Caco-2 (cell line): ENCODE measurements at regions not wholly inside any gene's neighbourhood (a gene's known extent, or its start where the extent isn't known, plus 50 kb on each side); places are given as distances from the start of the nearest gene placed in this dataset.

Experiments used
- BruUV-seq: library from RNA; stranded (reverse); fragments of 400-500 nt; replicated peaks from 2 replicates; lab custom pipeline; 2021; lab: Mats Ljungman, UMichigan
- CTCF ChIA-PET: fragments of 300-600 bp; sonication (Branson Sonifier 250); formaldehyde crosslinking; loops from one replicate; lab custom pipeline; 2022; ENCODE audit warnings: antibody characterized with exemption; lab: Charles Lee
- POLR2A ChIA-PET: fragments of 300-600 bp; sonication (Branson Sonifier 250); formaldehyde crosslinking; loops from one replicate; lab custom pipeline; 2022; ENCODE audit warnings: antibody characterized with exemption; lab: Charles Lee
- DNase-seq, 2 experiments: peaks; one replicate each; pipeline versions ENCODE4 v3.0.0 to v3.0.0-alpha.2; 2020 to 2022
- H3K27me3 ChIP-seq: replicated peaks from 2 replicates; pipeline ENCODE4 v1.6.0; 2011; ENCODE audit warnings: low read length; ENCODE audit not compliant: control insufficient read depth, insufficient read depth
- H3K36me3 ChIP-seq: 2 replicates; pipeline ENCODE4 v1.5.1; 2011; ENCODE audit warnings: low read length; ENCODE audit not compliant: control insufficient read depth, insufficient read depth
- H3K4me1 ChIP-seq: fragments of 250-450 bp; sonication (Bioruptor Pico); 2 replicates; pipeline ENCODE4 v1.5.1; 2020; ENCODE audit warnings: mild to moderate bottlenecking
- H3K4me3 ChIP-seq: 2 replicates; pipeline ENCODE4 v1.5.1; 2011; ENCODE audit warnings: low read depth, mild to moderate bottlenecking, control low read depth, low read length
- H3K9me3 ChIP-seq: fragments of 250-450 bp; sonication (Bioruptor Pico); 2 replicates; pipeline ENCODE4 v1.5.1; 2020; ENCODE audit warnings: mild to moderate bottlenecking, moderate library complexity
- H3K27ac Mint-ChIP-seq: one replicate; pipeline ENCODE4 v1.8.0; 2022; ENCODE audit warnings: mixed read lengths; ENCODE audit not compliant: unreplicated experiment
- H3K27me3 Mint-ChIP-seq: one replicate; pipeline ENCODE4 v1.8.0; 2022; ENCODE audit warnings: mixed read lengths; ENCODE audit not compliant: insufficient read depth, unreplicated experiment
- H3K36me3 Mint-ChIP-seq: one replicate; pipeline ENCODE4 v1.8.0; 2022; ENCODE audit warnings: mild to moderate bottlenecking, mixed read lengths; ENCODE audit not compliant: insufficient read depth, unreplicated experiment
- H3K4me1 Mint-ChIP-seq: one replicate; pipeline ENCODE4 v1.8.0; 2022; ENCODE audit warnings: low read depth, mixed read lengths; ENCODE audit not compliant: unreplicated experiment
- H3K4me3 Mint-ChIP-seq: one replicate; pipeline ENCODE4 v1.8.0; 2022; ENCODE audit warnings: mild to moderate bottlenecking, moderate library complexity, mixed read lengths; ENCODE audit not compliant: unreplicated experiment
- H3K9me3 Mint-ChIP-seq: one replicate; pipeline ENCODE4 v1.8.0; 2022; ENCODE audit warnings: mixed read lengths; ENCODE audit not compliant: unreplicated experiment
- CTCF ChIP-seq, 2 experiments: fragments of 200-600 bp in 1 of 2; IDR thresholded peaks; 1 replicate in 1 of 2; 2 replicates in 1 of 2; pipeline versions ENCODE4 v1.5.1 to v1.8.0; 2011 to 2022; ENCODE audit warnings: antibody characterized with exemption in 1 of 2, control low read depth in 1 of 2, inconsistent platforms in 1 of 2, low read depth in 1 of 2, low read length in 1 of 2, mild to moderate bottlenecking in 1 of 2, moderate library complexity in 1 of 2; ENCODE audit not compliant: insufficient read depth in 1 of 2, severe bottlenecking in 1 of 2, unreplicated experiment in 1 of 2
- intact Hi-C: fragments of 100-400 bp; cut with micrococcal nuclease; formaldehyde crosslinking; loops from one replicate; pipeline ENCODE4 v1.10.0; 2022; ENCODE audit not compliant: unreplicated experiment

GRCh38 chr3:141418751-141419150 is 50.4 kb downstream of the ZBTB38 start:
- intact Hi-C loops: no loop called here
- Histone ChIP-seq H3K4me3 (no peak overlapping the region), H3K9me3 (no peaks in the 10 kb centered on the region), H3K4me1 (peaks cover 7% of the 10 kb centered on the region; the same call in 1 of the 2 replicates), H3K36me3 (peaks cover 6% of the 10 kb centered on the region), H3K27me3 (no peaks in the 10 kb centered on the region)
- no peak for DNase-seq
- Mint-ChIP-seq H3K9me3 (no peaks in the 10 kb centered on the region), H3K4me1 (peaks cover 33% of the 10 kb centered on the region), H3K36me3 (peaks cover 40% of the 10 kb centered on the region), H3K27me3 (no peaks in the 10 kb centered on the region), H3K4me3 (no peak overlapping the region), H3K27ac (no peak overlapping the region)
- CTCF ChIA-PET: no interaction called here
- no peak for TF ChIP-seq CTCF (IDR thresholded peaks at IDR 0.05; ENCODE audit: insufficient read depth in 1 of 2, low read depth in 1 of 2, low read length in 1 of 2, severe bottlenecking in 1 of 2, unreplicated experiment in 1 of 2)
- POLR2A ChIA-PET: interaction anchor here (0.6 to 0.7 kb wide), 2 partner anchors 13 to 54 kb away, joined by 3 to 9 read pairs; no protein-coding TSS in a partner anchor
- no TSS peak for BruUV-seq

GRCh38 chr3:141419946-141420345 is 51.6 kb downstream of the ZBTB38 start:
- Histone ChIP-seq H3K27me3 (no peaks in the 10 kb centered on the region), H3K4me1 (peaks cover 4% of the 10 kb centered on the region; the same call in 1 of the 2 replicates), H3K4me3 (no peak overlapping the region), H3K9me3 (no peaks in the 10 kb centered on the region), H3K36me3 (peaks cover 6% of the 10 kb centered on the region)
- Mint-ChIP-seq H3K9me3 (no peaks in the 10 kb centered on the region), H3K36me3 (peaks cover 37% of the 10 kb centered on the region), H3K4me3 (no peak overlapping the region), H3K27ac (peak overlapping the region; percentile 33), H3K4me1 (peaks cover 25% of the 10 kb centered on the region), H3K27me3 (no peaks in the 10 kb centered on the region)
- intact Hi-C loops: no loop called here
- TF ChIP-seq CTCF (IDR thresholded peaks at IDR 0.05; ENCODE audit: insufficient read depth in 1 of 2, low read depth in 1 of 2, low read length in 1 of 2, severe bottlenecking in 1 of 2, unreplicated experiment in 1 of 2): no peak
- no peak for DNase-seq
- no TSS peak for BruUV-seq
- ChIA-PET CTCF (interaction anchor here (0.7 kb wide), 1 partner anchor 33 kb away, joined by 3 read pairs; no protein-coding TSS in a partner anchor), POLR2A (no interaction called here)

- H3K4me1 Mint-ChIP-seq: peaks cover 29% of the 10 kb centered on the region
- TF ChIP-seq CTCF (IDR thresholded peaks at IDR 0.05; ENCODE audit: insufficient read depth in 1 of 2, low read depth in 1 of 2, low read length in 1 of 2, severe bottlenecking in 1 of 2, unreplicated experiment in 1 of 2): no peak
- POLR2A ChIA-PET: no interaction called here
- BruUV-seq: no TSS peak
- Histone ChIP-seq H3K4me1 (peaks cover 15% of the 10 kb centered on the region), H3K4me3 (no peak overlapping the region), H3K9me3 (no peaks in the 10 kb centered on the region), H3K36me3 (peaks cover 3% of the 10 kb centered on the region), H3K27me3 (no peaks in the 10 kb centered on the region)
- H3K27me3 Mint-ChIP-seq: no peaks in the 10 kb centered on the region
- no peaks in the 10 kb centered on the region for H3K9me3 Mint-ChIP-seq
- peaks cover 36% of the 10 kb centered on the region for H3K36me3 Mint-ChIP-seq
- DNase-seq: no peak
- intact Hi-C loops: no loop called here
- no peak overlapping the region for H3K4me3 Mint-ChIP-seq
- CTCF ChIA-PET: no interaction called here
- no peak overlapping the region for H3K27ac Mint-ChIP-seq
Observed at GRCh38 chr3:141421186-141421585, 52.9 kb downstream of the ZBTB38 start.
